Nephron (organoid): ENCODE measurements at regions not wholly inside any gene's neighbourhood (a gene's known extent, or its start where the extent isn't known, plus 50 kb on each side); places are given as distances from the start of the nearest gene placed in this dataset.
"Not testable (repeated sequence)": the region's sequence is repeated elsewhere in the genome, so short reads cannot be mapped to it uniquely, and the experiment has no call there.

Source experiments
- H3K27ac Mint-ChIP-seq, 3 experiments: 2 replicates each; pipeline ENCODE4 v1.8.0; 2020; ENCODE audit warnings: mixed read lengths in 3 of 3, mild to moderate bottlenecking in 2 of 3, moderate library complexity in 1 of 3
- H3K27me3 Mint-ChIP-seq: 2 replicates; pipeline ENCODE4 v1.8.0; 2021; ENCODE audit warnings: low read depth, mild to moderate bottlenecking, moderate library complexity, mixed read lengths
- H3K36me3 Mint-ChIP-seq: 2 replicates; pipeline ENCODE4 v1.8.0; 2020; ENCODE audit warnings: low read depth, mixed read lengths
- H3K4me1 Mint-ChIP-seq: 2 replicates; pipeline ENCODE4 v1.8.0; 2020; ENCODE audit warnings: mixed read lengths
- H3K4me3 Mint-ChIP-seq, 3 experiments: 2 replicates each; pipeline ENCODE4 v1.8.0; 2020; ENCODE audit warnings: mild to moderate bottlenecking in 3 of 3, mixed read lengths in 3 of 3, moderate library complexity in 2 of 3
- H3K9me3 Mint-ChIP-seq: 2 replicates; pipeline ENCODE4 v1.8.0; 2020; ENCODE audit warnings: mixed read lengths
- TF ChIP-seq, protein P1 (sequence below), 3 experiments: fragments of 200-600 bp; sonication (generic); IDR thresholded peaks; one replicate each; pipeline ENCODE4 v1.5.0; 2021; ENCODE audit warnings: antibody characterized with exemption in 3 of 3; ENCODE audit not compliant: unreplicated experiment in 3 of 3

- Mint-ChIP-seq H3K4me1 (peaks cover 30% of the 10 kb centered on the region), H3K27me3 (no peaks in the 10 kb centered on the region), H3K36me3 (no peaks in the 10 kb centered on the region), H3K4me3 (no peak overlapping the region), H3K9me3 (peaks cover 9% of the 10 kb centered on the region), H3K27ac (peak overlapping the region in 2 of 3 experiments; percentile 90 to 94)
- TF ChIP-seq, protein P1, sequence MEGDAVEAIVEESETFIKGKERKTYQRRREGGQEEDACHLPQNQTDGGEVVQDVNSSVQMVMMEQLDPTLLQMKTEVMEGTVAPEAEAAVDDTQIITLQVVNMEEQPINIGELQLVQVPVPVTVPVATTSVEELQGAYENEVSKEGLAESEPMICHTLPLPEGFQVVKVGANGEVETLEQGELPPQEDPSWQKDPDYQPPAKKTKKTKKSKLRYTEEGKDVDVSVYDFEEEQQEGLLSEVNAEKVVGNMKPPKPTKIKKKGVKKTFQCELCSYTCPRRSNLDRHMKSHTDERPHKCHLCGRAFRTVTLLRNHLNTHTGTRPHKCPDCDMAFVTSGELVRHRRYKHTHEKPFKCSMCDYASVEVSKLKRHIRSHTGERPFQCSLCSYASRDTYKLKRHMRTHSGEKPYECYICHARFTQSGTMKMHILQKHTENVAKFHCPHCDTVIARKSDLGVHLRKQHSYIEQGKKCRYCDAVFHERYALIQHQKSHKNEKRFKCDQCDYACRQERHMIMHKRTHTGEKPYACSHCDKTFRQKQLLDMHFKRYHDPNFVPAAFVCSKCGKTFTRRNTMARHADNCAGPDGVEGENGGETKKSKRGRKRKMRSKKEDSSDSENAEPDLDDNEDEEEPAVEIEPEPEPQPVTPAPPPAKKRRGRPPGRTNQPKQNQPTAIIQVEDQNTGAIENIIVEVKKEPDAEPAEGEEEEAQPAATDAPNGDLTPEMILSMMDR (IDR thresholded peaks at IDR 0.05; ENCODE audit: unreplicated experiment in 3 of 3), result no peak
Observed at GRCh38 chr2:224126003-224126402, 86.9 kb upstream of the SERPINE2 start.

GRCh38 chr2:224122542-224122941 lies 83.5 kb upstream of the SERPINE2 start:
- Mint-ChIP-seq H3K4me3 (no peak overlapping the region), H3K4me1 (peaks cover 17% of the 10 kb centered on the region), H3K27me3 (no peaks in the 10 kb centered on the region), H3K9me3 (peaks cover 30% of the 10 kb centered on the region), H3K36me3 (no peaks in the 10 kb centered on the region), H3K27ac (no peak overlapping the region)
- TF ChIP-seq, protein P1 (IDR thresholded peaks at IDR 0.05; ENCODE audit: unreplicated experiment in 3 of 3), result no peak

GRCh38 chr2:224121406-224122067 lies 82.5 kb upstream of the SERPINE2 start:
- peaks cover 39% of the 10 kb centered on the region for H3K9me3 Mint-ChIP-seq
- peak overlapping the region in 1 of 3 experiments; percentile 6 for H3K27ac Mint-ChIP-seq
- no peaks in the 10 kb centered on the region for H3K36me3 Mint-ChIP-seq
- peaks cover 12% of the 10 kb centered on the region for H3K4me1 Mint-ChIP-seq
- no peak overlapping the region for H3K4me3 Mint-ChIP-seq
- no peaks in the 10 kb centered on the region for H3K27me3 Mint-ChIP-seq
- TF ChIP-seq, protein P1 (IDR thresholded peaks at IDR 0.05; ENCODE audit: unreplicated experiment in 3 of 3), result no peak

GRCh38 chr2:224120986-224121385 lies 81.9 kb upstream of the SERPINE2 start:
- Mint-ChIP-seq H3K36me3 (no peaks in the 10 kb centered on the region), H3K27me3 (no peaks in the 10 kb centered on the region), H3K9me3 (peaks cover 41% of the 10 kb centered on the region), H3K4me1 (peaks cover 7% of the 10 kb centered on the region), H3K4me3 (no peak overlapping the region), H3K27ac (peak overlapping the region in 1 of 3 experiments; percentile 6)
- TF ChIP-seq, protein P1 (IDR thresholded peaks at IDR 0.05; ENCODE audit: unreplicated experiment in 3 of 3), result no peak

DNA sequence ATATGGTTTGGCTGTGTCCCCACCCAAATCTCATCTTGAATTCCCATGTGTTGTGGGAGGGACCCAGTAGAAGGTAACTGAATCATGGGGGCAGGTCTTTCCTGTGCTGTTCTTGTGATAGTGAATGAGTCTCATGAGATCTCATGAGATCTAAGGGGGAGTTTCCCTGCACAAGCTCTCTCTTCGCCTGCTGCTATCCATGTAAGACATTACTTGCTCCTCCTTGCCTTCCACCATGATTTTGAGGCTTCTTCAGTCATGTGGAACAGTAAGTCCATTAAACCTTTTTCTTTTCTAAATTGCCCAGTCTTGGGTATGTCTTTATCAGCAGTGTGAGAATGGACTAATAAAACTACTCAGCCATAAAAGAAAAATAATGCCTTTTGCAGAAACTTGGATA lies 80.8 kb upstream of the SERPINE2 start:
- H3K27ac Mint-ChIP-seq, result not testable (repeated sequence)

GRCh38 chr2:224114428-224114827 lies 75.3 kb upstream of the SERPINE2 start:
- TF ChIP-seq, protein P1 (IDR thresholded peaks at IDR 0.05; ENCODE audit: unreplicated experiment in 3 of 3), result no peak
- Mint-ChIP-seq H3K27me3 (no peaks in the 10 kb centered on the region), H3K4me1 (peaks cover 5% of the 10 kb centered on the region), H3K4me3 (no peak overlapping the region), H3K27ac (no peak overlapping the region), H3K36me3 (no peaks in the 10 kb centered on the region), H3K9me3 (peaks cover 55% of the 10 kb centered on the region)

More for the DNA sequence above, 80.8 kb upstream of the SERPINE2 start:
- H3K27me3 Mint-ChIP-seq, H3K4me1 Mint-ChIP-seq, H3K36me3 Mint-ChIP-seq, H3K4me3 Mint-ChIP-seq: not testable (repeated sequence)
- H3K9me3 Mint-ChIP-seq, result peaks cover 50% of the 10 kb centered on the region

DNA sequence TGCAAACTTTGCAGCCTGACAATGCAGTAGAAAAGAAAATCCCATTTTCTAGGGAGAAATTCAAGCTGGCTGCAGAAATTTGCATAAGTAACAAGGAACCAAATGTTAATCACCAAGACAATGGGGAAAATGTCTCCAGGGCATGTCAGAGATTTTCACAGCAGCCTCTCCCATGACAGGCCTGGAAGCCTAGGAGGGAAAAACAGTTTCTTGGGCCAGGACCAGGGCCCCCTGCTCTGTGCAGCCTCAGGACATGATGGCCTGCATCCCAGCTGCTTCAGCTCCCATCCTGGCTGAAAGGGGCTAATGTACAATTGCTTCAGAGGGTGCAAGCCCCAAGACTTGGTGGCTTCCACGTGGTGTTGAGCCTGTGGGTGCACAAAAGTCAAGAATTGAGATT lies 74.8 kb upstream of the SERPINE2 start:
- not testable (repeated sequence) for H3K36me3 Mint-ChIP-seq, H3K27ac Mint-ChIP-seq, H3K4me3 Mint-ChIP-seq, H3K4me1 Mint-ChIP-seq, H3K27me3 Mint-ChIP-seq
- H3K9me3 Mint-ChIP-seq, result peaks cover 52% of the 10 kb centered on the region
